Neural cell (in vitro differentiated cells): ENCODE measurements at regions not wholly inside any gene's neighbourhood (a gene's known extent, or its start where the extent isn't known, plus 50 kb on each side); places are given as distances from the start of the nearest gene placed in this dataset.

Experiments used
- H2AFZ ChIP-seq: fragments of 200-600, 300-800 bp; sonication (generic), shearing (Covaris generic); 2 replicates; pipeline ENCODE4 v1.6.0; 2014; ENCODE audit warnings: low read depth, mild to moderate bottlenecking, antibody characterized with exemption, low read length, moderate library complexity
- H3F3A ChIP-seq: fragments of 200-600 bp; shearing (Covaris generic); 2 replicates; pipeline ENCODE4 v1.6.1; 2016; ENCODE audit warnings: mild to moderate bottlenecking, moderate library complexity, mixed read lengths, antibody characterized with exemption, low read length; ENCODE audit not compliant: insufficient read depth, poor library complexity, severe bottlenecking
- H3K27ac ChIP-seq: fragments of 200-600, 300-800 bp; sonication (generic), shearing (Covaris generic); 2 replicates; pipeline ENCODE4 v1.5.1; 2014; ENCODE audit warnings: mild to moderate bottlenecking, low read length, moderate library complexity
- H3K27me3 ChIP-seq: fragments of 300-800, 200-600 bp; sonication (generic), shearing (Covaris generic); 2 replicates; pipeline ENCODE4 v1.6.0; 2014; ENCODE audit warnings: mild to moderate bottlenecking, low read depth, low read length, moderate library complexity; ENCODE audit not compliant: insufficient read depth
- H3K36me3 ChIP-seq: fragments of 300-800, 200-600 bp; sonication (generic), shearing (Covaris generic); 2 replicates; pipeline ENCODE4 v1.5.1; 2014; ENCODE audit warnings: mild to moderate bottlenecking, antibody characterized with exemption, low read length, moderate library complexity; ENCODE audit not compliant: insufficient read depth
- H3K4me2 ChIP-seq: fragments of 300-800, 200-600 bp; sonication (generic), shearing (Covaris generic); 2 replicates; pipeline ENCODE4 v1.6.0; 2014; ENCODE audit warnings: mild to moderate bottlenecking, low read length
- H3K4me3 ChIP-seq: fragments of 300-800, 200-600 bp; sonication (generic), shearing (Covaris generic); 2 replicates; pipeline ENCODE4 v1.5.1; 2014; ENCODE audit warnings: mild to moderate bottlenecking, low read length, moderate library complexity
- H3K79me2 ChIP-seq: fragments of 200-600 bp; shearing (Covaris generic); replicated peaks from 2 replicates; pipeline ENCODE4 v1.6.0; 2014; ENCODE audit warnings: mild to moderate bottlenecking, low read length, moderate library complexity; ENCODE audit not compliant: insufficient read depth
- H3K9ac ChIP-seq: fragments of 300-800, 200-600 bp; sonication (generic), shearing (Covaris generic); 2 replicates; pipeline ENCODE4 v1.6.1; 2016; ENCODE audit warnings: mild to moderate bottlenecking, low read length, mixed read lengths
- H3K9me2 ChIP-seq: fragments of 200-600 bp; shearing (Covaris generic); 2 replicates; pipeline ENCODE4 v1.6.1; 2016; ENCODE audit warnings: mild to moderate bottlenecking, low read length, mixed read lengths; ENCODE audit not compliant: insufficient read depth
- H3K9me3 ChIP-seq: fragments of 200-600, 300-800 bp; sonication (generic), shearing (Covaris generic); 2 replicates; pipeline ENCODE4 v1.6.1; 2016; ENCODE audit warnings: mild to moderate bottlenecking, mixed run types, low read length, moderate library complexity, mixed read lengths
- H4K20me1 ChIP-seq: fragments of 200-600 bp; shearing (Covaris generic); 2 replicates; pipeline ENCODE4 v1.6.1; 2016; ENCODE audit warnings: mild to moderate bottlenecking, mixed run types; ENCODE audit not compliant: insufficient read depth
- EP300 ChIP-seq: fragments of 450-650 bp; conservative IDR thresholded peaks from 2 replicates; pipeline ENCODE4 v1.6.1; 2014; ENCODE audit warnings: antibody characterized with exemption, mild to moderate bottlenecking, moderate library complexity; ENCODE audit not compliant: poor library complexity, severe bottlenecking
- EZH2 ChIP-seq: fragments of 200-600, 300-800 bp; shearing (Covaris generic), sonication (generic); IDR thresholded peaks from 2 replicates; pipeline ENCODE4 v1.6.1; 2014; ENCODE audit warnings: antibody characterized with exemption, low read length, borderline replicate concordance, mild to moderate bottlenecking; ENCODE audit not compliant: insufficient read depth, poor library complexity, severe bottlenecking
- MXI1 ChIP-seq: fragments of 450-650 bp; conservative IDR thresholded peaks from 2 replicates; pipeline ENCODE4 v1.6.1; 2014; ENCODE audit warnings: antibody characterized with exemption, mild to moderate bottlenecking; ENCODE audit not compliant: poor library complexity, severe bottlenecking
- POLR2AphosphoS5 ChIP-seq: IDR thresholded peaks from 2 replicates; pipeline ENCODE4 v1.6.1; 2012
- RAD21 ChIP-seq: fragments of 450-650 bp; conservative IDR thresholded peaks from 2 replicates; pipeline ENCODE4 v1.6.1; 2014; ENCODE audit warnings: antibody characterized with exemption, mild to moderate bottlenecking, moderate library complexity
- REST ChIP-seq: IDR thresholded peaks from 2 replicates; pipeline ENCODE4 v1.6.1; 2012; ENCODE audit warnings: borderline replicate concordance
- SMC3 ChIP-seq: fragments of 450-650 bp; conservative IDR thresholded peaks from 2 replicates; pipeline ENCODE4 v1.6.1; 2014; ENCODE audit warnings: antibody characterized with exemption, mild to moderate bottlenecking, moderate library complexity; ENCODE audit not compliant: poor library complexity
- TAF1 ChIP-seq: IDR thresholded peaks from 2 replicates; pipeline ENCODE4 v1.6.1; 2012; ENCODE audit warnings: low read depth
- TF ChIP-seq, protein P1 (sequence below): fragments of 450-650 bp; IDR thresholded peaks from 2 replicates; pipeline ENCODE4 v1.5.1; 2014; ENCODE audit warnings: antibody characterized with exemption, mild to moderate bottlenecking, moderate library complexity; ENCODE audit not compliant: poor library complexity, severe bottlenecking

GRCh38 chr2:40964509-40965250 is 512.8 kb upstream of the SLC8A1 start:
- H3K36me3 ChIP-seq: no peaks in the 10 kb centered on the region
- no peaks in the 10 kb centered on the region for H3F3A ChIP-seq
- H3K9ac ChIP-seq: no peak overlapping the region
- H3K27ac ChIP-seq: no peak overlapping the region
- no peak overlapping the region for H3K4me3 ChIP-seq
- no peak overlapping the region for H2AFZ ChIP-seq
- H3K27me3 ChIP-seq: no peaks in the 10 kb centered on the region
- TF ChIP-seq SMC3 (no peak), MXI1 (no peak), EZH2 (no peak), RAD21 (no peak), TAF1 (no peak), REST (no peak), POLR2AphosphoS5 (no peak)
- no peaks in the 10 kb centered on the region for H4K20me1 ChIP-seq
- no peaks in the 10 kb centered on the region for H3K9me3 ChIP-seq
- H3K4me2 ChIP-seq: no peak overlapping the region
- no peaks in the 10 kb centered on the region for H3K79me2 ChIP-seq
- H3K9me2 ChIP-seq: no peaks in the 10 kb centered on the region

DNA sequence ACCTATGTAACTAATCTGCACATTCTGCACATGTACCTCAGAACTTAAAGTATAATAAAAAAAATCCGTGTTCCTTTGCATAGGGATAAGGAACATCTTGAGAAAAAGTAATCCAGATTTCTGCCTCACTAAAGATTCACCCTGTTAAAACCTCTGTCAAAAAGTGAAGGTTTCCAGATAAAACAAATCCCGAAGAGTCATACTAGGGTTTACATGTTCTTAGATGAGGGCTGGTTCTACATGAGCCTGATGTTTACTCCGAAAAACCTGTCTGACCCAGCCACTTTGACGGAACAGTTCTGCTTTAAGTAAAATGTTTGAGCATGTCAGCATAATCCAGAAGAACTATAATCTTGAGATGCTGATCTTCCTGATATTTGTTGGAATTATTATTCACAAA is 515.6 kb upstream of the SLC8A1 start:
- H3K27me3 ChIP-seq: no peaks in the 10 kb centered on the region
- H4K20me1 ChIP-seq: no peaks in the 10 kb centered on the region
- H3K79me2 ChIP-seq: no peaks in the 10 kb centered on the region
- no peaks in the 10 kb centered on the region for H3F3A ChIP-seq
- no peak overlapping the region for H3K4me3 ChIP-seq
- no peak overlapping the region for H3K4me2 ChIP-seq
- H3K36me3 ChIP-seq: no peaks in the 10 kb centered on the region
- no peaks in the 10 kb centered on the region for H3K9me3 ChIP-seq
- H3K9me2 ChIP-seq: no peaks in the 10 kb centered on the region
- TF ChIP-seq EP300 (no peak), RAD21 (no peak), TAF1 (no peak), EZH2 (no peak), SMC3 (no peak), MXI1 (no peak), POLR2AphosphoS5 (no peak), REST (no peak)
- TF ChIP-seq, protein P1, sequence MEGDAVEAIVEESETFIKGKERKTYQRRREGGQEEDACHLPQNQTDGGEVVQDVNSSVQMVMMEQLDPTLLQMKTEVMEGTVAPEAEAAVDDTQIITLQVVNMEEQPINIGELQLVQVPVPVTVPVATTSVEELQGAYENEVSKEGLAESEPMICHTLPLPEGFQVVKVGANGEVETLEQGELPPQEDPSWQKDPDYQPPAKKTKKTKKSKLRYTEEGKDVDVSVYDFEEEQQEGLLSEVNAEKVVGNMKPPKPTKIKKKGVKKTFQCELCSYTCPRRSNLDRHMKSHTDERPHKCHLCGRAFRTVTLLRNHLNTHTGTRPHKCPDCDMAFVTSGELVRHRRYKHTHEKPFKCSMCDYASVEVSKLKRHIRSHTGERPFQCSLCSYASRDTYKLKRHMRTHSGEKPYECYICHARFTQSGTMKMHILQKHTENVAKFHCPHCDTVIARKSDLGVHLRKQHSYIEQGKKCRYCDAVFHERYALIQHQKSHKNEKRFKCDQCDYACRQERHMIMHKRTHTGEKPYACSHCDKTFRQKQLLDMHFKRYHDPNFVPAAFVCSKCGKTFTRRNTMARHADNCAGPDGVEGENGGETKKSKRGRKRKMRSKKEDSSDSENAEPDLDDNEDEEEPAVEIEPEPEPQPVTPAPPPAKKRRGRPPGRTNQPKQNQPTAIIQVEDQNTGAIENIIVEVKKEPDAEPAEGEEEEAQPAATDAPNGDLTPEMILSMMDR: no peak
- H2AFZ ChIP-seq: no peak overlapping the region
- H3K9ac ChIP-seq: no peak overlapping the region
- H3K27ac ChIP-seq: no peak overlapping the region
